ENCODE measurements at regions not wholly inside any gene's neighbourhood (a gene's known extent, or its start where the extent isn't known, plus 50 kb on each side); places are given as distances from the start of the nearest gene placed in this dataset.

DNA sequence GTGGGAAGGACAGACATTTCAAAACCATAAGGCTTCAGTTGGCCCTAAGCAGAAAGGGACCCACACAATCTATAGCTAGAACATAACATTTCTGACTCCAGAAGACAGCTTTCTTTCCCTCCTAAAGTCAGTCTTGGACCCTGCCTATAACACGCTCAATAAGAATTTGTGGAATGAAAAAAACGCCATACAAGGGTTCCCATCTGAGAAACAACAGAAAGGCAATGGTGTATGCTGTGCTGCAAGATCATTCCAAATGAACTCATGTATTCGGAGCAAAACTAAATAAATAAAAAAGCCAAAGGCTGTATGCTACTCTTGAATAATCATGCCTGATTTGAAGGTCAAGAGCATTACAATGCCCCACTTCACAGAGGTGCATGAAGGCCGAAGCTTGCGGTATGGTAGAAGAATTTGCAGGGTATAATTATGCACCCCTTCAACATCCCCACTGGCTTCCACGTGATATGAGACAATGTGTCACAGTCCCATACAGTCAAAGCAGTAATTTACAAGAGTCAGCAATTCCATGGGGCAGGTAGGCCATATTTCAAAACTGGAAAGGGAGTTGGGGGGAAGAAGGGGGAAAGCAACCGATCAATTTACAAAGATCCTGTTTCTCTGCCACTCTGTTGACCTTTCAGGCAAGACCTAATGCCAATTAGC is 61.4 kb upstream of the SLC14A2 start (continued):
- TF ChIP-seq CHD2 (IDR thresholded peaks at IDR 0.05; ENCODE audit: low read length, partially characterized antibody) (no peak), SIN3A (IDR thresholded peaks at IDR 0.05; ENCODE audit: borderline replicate concordance, low read depth, low read length) (no peak)

DNA sequence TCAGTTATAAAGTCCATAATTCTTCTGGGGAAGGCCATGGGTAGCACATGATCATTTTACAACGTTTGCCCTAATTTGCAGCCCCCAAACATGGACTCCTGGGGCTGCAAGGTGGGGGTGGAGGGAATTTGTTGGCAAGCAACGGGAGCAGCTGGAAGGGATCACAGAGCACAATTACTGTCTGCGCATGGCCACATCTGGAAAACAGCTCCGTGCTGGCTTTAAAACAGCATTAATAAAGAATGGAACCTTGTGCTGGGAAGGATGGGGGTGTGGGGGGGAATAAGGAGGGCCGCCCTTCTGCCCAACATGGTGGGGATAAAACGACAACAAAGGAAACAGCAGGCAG is 60.9 kb upstream of the SLC14A2 start:
- Histone ChIP-seq H3K27ac (ENCODE audit: low read depth in 2 of 2, low read length in 1 of 2) (no peak overlapping the region), H3K4me2 (no peak overlapping the region), H3K9me3 (no peaks in the 10 kb centered on the region), H2AFZ (ENCODE audit: low read depth) (no peak overlapping the region), H3K9ac (no peak overlapping the region), H4K20me1 (ENCODE audit: insufficient read depth) (no peaks in the 10 kb centered on the region), H3K27me3 (ENCODE audit: insufficient read depth) (no peaks in the 10 kb centered on the region; the same call in 1 of the 2 replicates), H3K4me3 (ENCODE audit: low read depth in 2 of 2, low read length in 1 of 2) (no peak overlapping the region), H3K79me2 (ENCODE audit: insufficient read depth) (no peaks in the 10 kb centered on the region), H3K4me1 (ENCODE audit: control insufficient read depth in 1 of 2, insufficient read depth in 2 of 2, low read depth in 1 of 2, low read length in 1 of 2) (peaks cover 0 to 3% of the 10 kb centered on the region in 2 experiments; a peak in 1 of 4 replicates), H3K36me3 (replicated peaks in 1 of 2; ENCODE audit: control insufficient read depth in 1 of 2, insufficient read depth in 2 of 2, low read length in 1 of 2) (no peaks in the 10 kb centered on the region), H3K9me2 (no peaks in the 10 kb centered on the region), H3F3A (replicated peaks; ENCODE audit: insufficient read depth) (no peaks in the 10 kb centered on the region)
- peak; percentile 10 for DNase-seq
- POLR2A ChIA-PET: no interaction called here
- no peak for TF ChIP-seq RCOR1 (IDR thresholded peaks at IDR 0.05; ENCODE audit: low read length)
- no peak for TF ChIP-seq MEF2A (IDR thresholded peaks at IDR 0.05; ENCODE audit: borderline replicate concordance, low read depth)
- no peak for TF ChIP-seq EP300 (IDR thresholded peaks at IDR 0.05; ENCODE audit: borderline replicate concordance in 1 of 2, low read depth in 1 of 2, low read length in 1 of 2)
- WGBS (ENCODE audit: low lambda C conversion rate): 29% methylated on average over 6 of the region's 6 CpGs
- CTCF ChIA-PET: interaction anchor here (0.8 to 1.5 kb wide), 3 partner anchors 13 to 28 kb away, joined by 3 to 4 read pairs (median 3); no protein-coding TSS in a partner anchor

DNA sequence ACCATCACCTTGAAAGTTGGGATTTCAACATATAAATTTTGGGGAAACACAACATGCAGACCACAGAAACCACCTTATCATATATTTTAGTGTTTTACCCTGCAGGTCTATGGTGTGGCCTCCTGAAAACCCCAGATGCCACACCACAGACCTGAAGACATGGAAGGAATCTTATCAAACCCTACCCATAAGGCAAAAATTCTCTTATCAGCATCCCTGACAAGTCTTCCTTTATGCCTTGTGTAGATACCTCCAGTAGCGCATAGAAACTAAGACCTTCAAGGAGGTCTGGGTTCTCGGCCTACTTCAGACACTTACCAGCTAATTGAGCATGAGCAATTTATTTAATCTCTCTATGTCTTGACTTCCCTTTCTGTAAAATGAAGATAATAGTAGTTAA is 59.1 kb upstream of the SLC14A2 start:
- H3K9me3 ChIP-seq: no peaks in the 10 kb centered on the region
- no peaks in the 10 kb centered on the region for H3K36me3 ChIP-seq (replicated peaks in 1 of 2; ENCODE audit: control insufficient read depth in 1 of 2, insufficient read depth in 2 of 2, low read length in 1 of 2)
- WGBS (ENCODE audit: low lambda C conversion rate): 87% methylated on average over 2 of the region's 2 CpGs
- no peaks in the 10 kb centered on the region for H3K9me2 ChIP-seq
- peaks cover 0 to 3% of the 10 kb centered on the region in 2 experiments; a peak in 1 of 4 replicates for H3K4me1 ChIP-seq (ENCODE audit: control insufficient read depth in 1 of 2, insufficient read depth in 2 of 2, low read depth in 1 of 2, low read length in 1 of 2)
- H3K27ac ChIP-seq (ENCODE audit: low read depth in 2 of 2, low read length in 1 of 2): no peak overlapping the region
- no peaks in the 10 kb centered on the region for H4K20me1 ChIP-seq (ENCODE audit: insufficient read depth)
- H3K4me2 ChIP-seq: no peak overlapping the region
- no peak overlapping the region for H3K4me3 ChIP-seq (ENCODE audit: low read depth in 2 of 2, low read length in 1 of 2)
- no peak for DNase-seq
- CTCF ChIA-PET: no interaction called here
- no peaks in the 10 kb centered on the region for H3K79me2 ChIP-seq (ENCODE audit: insufficient read depth)
- no peak overlapping the region for H3K9ac ChIP-seq
- no peaks in the 10 kb centered on the region for H3F3A ChIP-seq (replicated peaks; ENCODE audit: insufficient read depth)
- POLR2A ChIA-PET: no interaction called here
- H3K27me3 ChIP-seq (ENCODE audit: insufficient read depth): no peaks in the 10 kb centered on the region; the same call in 1 of the 2 replicates
- no peak overlapping the region for H2AFZ ChIP-seq (ENCODE audit: low read depth)
- TF ChIP-seq MXI1 (IDR thresholded peaks at IDR 0.05; ENCODE audit: low read depth, low read length) (no peak), RAD21 (IDR thresholded peaks at IDR 0.05; ENCODE audit: low read length) (no peak), NRF1 (IDR thresholded peaks at IDR 0.05; ENCODE audit: low read depth, low read length) (no peak), SIN3A (IDR thresholded peaks at IDR 0.05; ENCODE audit: borderline replicate concordance, low read depth, low read length) (no peak), RCOR1 (IDR thresholded peaks at IDR 0.05; ENCODE audit: low read length) (no peak), POLR2AphosphoS5 (IDR thresholded peaks at IDR 0.05; ENCODE audit: low read depth, low read length) (no peak), ELF1 (IDR thresholded peaks at IDR 0.05) (no peak), YY1 (IDR thresholded peaks at IDR 0.05; ENCODE audit: low read depth) (no peak), TAF1 (IDR thresholded peaks at IDR 0.05; ENCODE audit: borderline replicate concordance, low read depth, low read length) (no peak), GATA2 (CRISPR knock-in tag; IDR thresholded peaks at IDR 0.05) (no peak), TEAD4 (IDR thresholded peaks at IDR 0.05; ENCODE audit: borderline replicate concordance, insufficient read depth) (no peak), SMC3 (IDR thresholded peaks at IDR 0.05; ENCODE audit: low read depth, low read length) (no peak)
- TF ChIP-seq, protein P1, sequence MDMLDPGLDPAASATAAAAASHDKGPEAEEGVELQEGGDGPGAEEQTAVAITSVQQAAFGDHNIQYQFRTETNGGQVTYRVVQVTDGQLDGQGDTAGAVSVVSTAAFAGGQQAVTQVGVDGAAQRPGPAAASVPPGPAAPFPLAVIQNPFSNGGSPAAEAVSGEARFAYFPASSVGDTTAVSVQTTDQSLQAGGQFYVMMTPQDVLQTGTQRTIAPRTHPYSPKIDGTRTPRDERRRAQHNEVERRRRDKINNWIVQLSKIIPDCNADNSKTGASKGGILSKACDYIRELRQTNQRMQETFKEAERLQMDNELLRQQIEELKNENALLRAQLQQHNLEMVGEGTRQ (IDR thresholded peaks at IDR 0.05; ENCODE audit: borderline replicate concordance, low read depth, low read length): no peak
- TF ChIP-seq, protein P2, sequence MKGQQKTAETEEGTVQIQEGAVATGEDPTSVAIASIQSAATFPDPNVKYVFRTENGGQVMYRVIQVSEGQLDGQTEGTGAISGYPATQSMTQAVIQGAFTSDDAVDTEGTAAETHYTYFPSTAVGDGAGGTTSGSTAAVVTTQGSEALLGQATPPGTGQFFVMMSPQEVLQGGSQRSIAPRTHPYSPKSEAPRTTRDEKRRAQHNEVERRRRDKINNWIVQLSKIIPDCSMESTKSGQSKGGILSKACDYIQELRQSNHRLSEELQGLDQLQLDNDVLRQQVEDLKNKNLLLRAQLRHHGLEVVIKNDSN (IDR thresholded peaks at IDR 0.05; ENCODE audit: borderline replicate concordance, low read depth): no peak
- TF ChIP-seq, protein P3, sequence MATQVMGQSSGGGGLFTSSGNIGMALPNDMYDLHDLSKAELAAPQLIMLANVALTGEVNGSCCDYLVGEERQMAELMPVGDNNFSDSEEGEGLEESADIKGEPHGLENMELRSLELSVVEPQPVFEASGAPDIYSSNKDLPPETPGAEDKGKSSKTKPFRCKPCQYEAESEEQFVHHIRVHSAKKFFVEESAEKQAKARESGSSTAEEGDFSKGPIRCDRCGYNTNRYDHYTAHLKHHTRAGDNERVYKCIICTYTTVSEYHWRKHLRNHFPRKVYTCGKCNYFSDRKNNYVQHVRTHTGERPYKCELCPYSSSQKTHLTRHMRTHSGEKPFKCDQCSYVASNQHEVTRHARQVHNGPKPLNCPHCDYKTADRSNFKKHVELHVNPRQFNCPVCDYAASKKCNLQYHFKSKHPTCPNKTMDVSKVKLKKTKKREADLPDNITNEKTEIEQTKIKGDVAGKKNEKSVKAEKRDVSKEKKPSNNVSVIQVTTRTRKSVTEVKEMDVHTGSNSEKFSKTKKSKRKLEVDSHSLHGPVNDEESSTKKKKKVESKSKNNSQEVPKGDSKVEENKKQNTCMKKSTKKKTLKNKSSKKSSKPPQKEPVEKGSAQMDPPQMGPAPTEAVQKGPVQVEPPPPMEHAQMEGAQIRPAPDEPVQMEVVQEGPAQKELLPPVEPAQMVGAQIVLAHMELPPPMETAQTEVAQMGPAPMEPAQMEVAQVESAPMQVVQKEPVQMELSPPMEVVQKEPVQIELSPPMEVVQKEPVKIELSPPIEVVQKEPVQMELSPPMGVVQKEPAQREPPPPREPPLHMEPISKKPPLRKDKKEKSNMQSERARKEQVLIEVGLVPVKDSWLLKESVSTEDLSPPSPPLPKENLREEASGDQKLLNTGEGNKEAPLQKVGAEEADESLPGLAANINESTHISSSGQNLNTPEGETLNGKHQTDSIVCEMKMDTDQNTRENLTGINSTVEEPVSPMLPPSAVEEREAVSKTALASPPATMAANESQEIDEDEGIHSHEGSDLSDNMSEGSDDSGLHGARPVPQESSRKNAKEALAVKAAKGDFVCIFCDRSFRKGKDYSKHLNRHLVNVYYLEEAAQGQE (IDR thresholded peaks at IDR 0.05; ENCODE audit: low read depth, low read length): no peak
- TF ChIP-seq, protein P4, sequence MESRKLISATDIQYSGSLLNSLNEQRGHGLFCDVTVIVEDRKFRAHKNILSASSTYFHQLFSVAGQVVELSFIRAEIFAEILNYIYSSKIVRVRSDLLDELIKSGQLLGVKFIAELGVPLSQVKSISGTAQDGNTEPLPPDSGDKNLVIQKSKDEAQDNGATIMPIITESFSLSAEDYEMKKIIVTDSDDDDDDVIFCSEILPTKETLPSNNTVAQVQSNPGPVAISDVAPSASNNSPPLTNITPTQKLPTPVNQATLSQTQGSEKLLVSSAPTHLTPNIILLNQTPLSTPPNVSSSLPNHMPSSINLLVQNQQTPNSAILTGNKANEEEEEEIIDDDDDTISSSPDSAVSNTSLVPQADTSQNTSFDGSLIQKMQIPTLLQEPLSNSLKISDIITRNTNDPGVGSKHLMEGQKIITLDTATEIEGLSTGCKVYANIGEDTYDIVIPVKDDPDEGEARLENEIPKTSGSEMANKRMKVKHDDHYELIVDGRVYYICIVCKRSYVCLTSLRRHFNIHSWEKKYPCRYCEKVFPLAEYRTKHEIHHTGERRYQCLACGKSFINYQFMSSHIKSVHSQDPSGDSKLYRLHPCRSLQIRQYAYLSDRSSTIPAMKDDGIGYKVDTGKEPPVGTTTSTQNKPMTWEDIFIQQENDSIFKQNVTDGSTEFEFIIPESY (IDR thresholded peaks at IDR 0.05; ENCODE audit: borderline replicate concordance, low read depth): no peak

Data from SK-N-SH (cell line).